ENCODE measurements at regions not wholly inside any gene's neighbourhood (a gene's known extent, or its start where the extent isn't known, plus 50 kb on each side); places are given as distances from the start of the nearest gene placed in this dataset.
"Not testable (repeated sequence)": the region's sequence is repeated elsewhere in the genome, so short reads cannot be mapped to it uniquely, and the experiment has no call there.

DNA sequence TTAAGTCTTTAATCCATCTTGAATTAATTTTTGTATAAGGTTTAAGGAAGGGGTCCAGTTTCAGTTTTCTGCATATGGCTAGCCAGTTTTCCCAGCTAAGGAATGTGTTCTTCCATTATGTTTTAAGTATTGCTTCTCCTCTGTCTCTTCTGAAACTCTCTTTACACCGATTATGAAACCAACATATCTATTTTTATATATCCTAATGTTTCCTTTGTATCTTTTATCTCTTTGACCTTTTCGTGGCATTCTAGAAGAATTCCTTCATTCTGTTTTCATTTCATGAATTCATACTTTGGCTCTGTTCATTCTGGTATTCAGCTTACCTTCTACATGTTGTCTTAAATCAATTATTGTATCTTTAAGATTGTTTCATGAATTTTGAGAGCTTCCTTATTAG lies 697.0 kb upstream of the ACVR2A start:
- Histone ChIP-seq H4K8ac (ENCODE audit: low read length) (no peak overlapping the region), H3K79me1 (replicated peaks; ENCODE audit: low read length, poor library complexity, severe bottlenecking) (no peaks in the 10 kb centered on the region), H2AK5ac (ENCODE audit: low read length, severe bottlenecking) (no peak overlapping the region), H2BK12ac (ENCODE audit: low read length in 2 of 2) (no peak overlapping the region), H3K9me3 (ENCODE audit: control insufficient read depth, low read length) (peaks cover 7% of the 10 kb centered on the region), H3K4me2 (ENCODE audit: low read length, poor library complexity, severe bottlenecking) (no peak overlapping the region), H2BK5ac (ENCODE audit: low read depth, low read length, poor library complexity, severe bottlenecking) (no peak overlapping the region), H2BK15ac (ENCODE audit: low read depth, poor library complexity, severe bottlenecking) (no peak overlapping the region), H3K27ac (ENCODE audit: low read length, poor library complexity, severe bottlenecking) (no peak overlapping the region), H3K9ac (ENCODE audit: low read length) (no peak overlapping the region), H2AFZ (ENCODE audit: low read depth, low read length) (no peak overlapping the region), H3K4me3 (ENCODE audit: insufficient read depth in 1 of 2, low read depth in 1 of 2, low read length in 2 of 2) (no peak overlapping the region), H3K18ac (ENCODE audit: low read depth in 1 of 2, low read length in 2 of 2) (no peak overlapping the region), H3K4ac (ENCODE audit: low read depth in 1 of 2, low read length in 2 of 2) (no peak overlapping the region), H3K27me3 (ENCODE audit: control insufficient read depth in 1 of 2, insufficient read depth in 1 of 2, low read length in 2 of 2) (no peaks in the 10 kb centered on the region), H4K91ac (ENCODE audit: low read length) (no peak overlapping the region), H2BK120ac (ENCODE audit: low read depth, low read length) (no peak overlapping the region), H3K14ac (ENCODE audit: low read length in 2 of 2) (no peak overlapping the region), H3K23ac (ENCODE audit: low read length in 2 of 2) (no peak overlapping the region), H3K4me1 (ENCODE audit: control insufficient read depth, insufficient read depth, low read depth, low read length) (peaks cover 9% of the 10 kb centered on the region), H3K36me3 (ENCODE audit: control insufficient read depth in 1 of 2, insufficient read depth in 2 of 2, low read depth in 1 of 2, low read length in 2 of 2) (no peaks in the 10 kb centered on the region)
- 73% methylated on average over 1 of the region's 2 CpGs for WGBS
- DNase-seq: no peak

DNA sequence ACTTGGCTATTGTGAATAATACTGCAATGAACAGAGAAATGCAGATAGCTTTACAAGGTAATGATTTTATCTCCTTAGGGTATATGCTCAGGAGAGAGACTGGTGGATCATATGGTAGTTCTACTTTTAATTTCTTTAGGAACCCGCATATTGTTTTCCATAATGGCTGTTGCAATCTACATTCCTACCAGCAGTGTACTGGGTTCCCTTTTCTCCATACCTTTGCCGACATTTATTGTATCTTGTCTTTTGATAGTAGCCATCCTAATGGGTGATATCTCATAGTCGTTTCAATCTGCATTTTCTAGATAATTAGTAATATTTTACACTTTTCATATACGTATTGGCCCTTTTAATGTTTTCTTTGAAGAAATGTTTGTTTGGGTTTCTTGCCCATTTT lies 702.9 kb upstream of the ACVR2A start:
- H3K23ac ChIP-seq (ENCODE audit: low read length in 2 of 2): no peak overlapping the region
- H2BK12ac ChIP-seq (ENCODE audit: low read length in 2 of 2): no peak overlapping the region
- no peak overlapping the region for H2AK5ac ChIP-seq (ENCODE audit: low read length, severe bottlenecking)
- H3K9me3 ChIP-seq (ENCODE audit: control insufficient read depth, low read length): no peaks in the 10 kb centered on the region
- no peak overlapping the region for H3K9ac ChIP-seq (ENCODE audit: low read length)
- no peak overlapping the region for H4K91ac ChIP-seq (ENCODE audit: low read length)
- H4K8ac ChIP-seq (ENCODE audit: low read length): no peak overlapping the region
- H2BK15ac ChIP-seq (ENCODE audit: low read depth, poor library complexity, severe bottlenecking): no peak overlapping the region
- no peak overlapping the region for H3K4me3 ChIP-seq (ENCODE audit: insufficient read depth in 1 of 2, low read depth in 1 of 2, low read length in 2 of 2)
- H3K4ac ChIP-seq (ENCODE audit: low read depth in 1 of 2, low read length in 2 of 2): no peak overlapping the region
- H3K36me3 ChIP-seq (ENCODE audit: control insufficient read depth in 1 of 2, insufficient read depth in 2 of 2, low read depth in 1 of 2, low read length in 2 of 2): no peaks in the 10 kb centered on the region
- no peak overlapping the region for H3K18ac ChIP-seq (ENCODE audit: low read depth in 1 of 2, low read length in 2 of 2)
- H3K79me1 ChIP-seq (replicated peaks; ENCODE audit: low read length, poor library complexity, severe bottlenecking): no peaks in the 10 kb centered on the region
- DNase-seq: no peak
- H3K4me1 ChIP-seq (ENCODE audit: control insufficient read depth, insufficient read depth, low read depth, low read length): no peaks in the 10 kb centered on the region
- no peak overlapping the region for H3K27ac ChIP-seq (ENCODE audit: low read length, poor library complexity, severe bottlenecking)
- H2AFZ ChIP-seq (ENCODE audit: low read depth, low read length): no peak overlapping the region
- no peak overlapping the region for H3K4me2 ChIP-seq (ENCODE audit: low read length, poor library complexity, severe bottlenecking)
- no peak overlapping the region for H2BK5ac ChIP-seq (ENCODE audit: low read depth, low read length, poor library complexity, severe bottlenecking)
- no peaks in the 10 kb centered on the region for H3K27me3 ChIP-seq (ENCODE audit: control insufficient read depth in 1 of 2, insufficient read depth in 1 of 2, low read length in 2 of 2)
- WGBS: 89% methylated on average over 1 of the region's 4 CpGs
- no peak overlapping the region for H3K14ac ChIP-seq (ENCODE audit: low read length in 2 of 2)
- no peak overlapping the region for H2BK120ac ChIP-seq (ENCODE audit: low read depth, low read length)

DNA sequence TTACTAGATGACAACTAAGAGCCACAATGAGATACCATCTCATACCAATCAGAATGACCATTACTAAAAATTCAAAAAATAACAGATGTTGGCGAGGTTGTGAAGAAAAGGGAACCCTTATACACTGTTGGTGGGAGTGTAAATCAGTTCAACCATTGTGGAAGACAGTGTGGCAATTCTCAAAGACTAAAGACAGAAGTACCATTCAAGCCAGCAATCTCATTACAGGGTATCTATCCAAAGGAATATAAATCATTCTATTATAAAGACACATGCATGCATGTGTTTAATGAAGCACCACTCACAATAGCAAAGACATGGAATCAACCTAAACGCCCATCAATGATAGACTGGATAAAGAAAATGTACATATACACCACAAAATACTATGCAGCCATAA lies 705.1 kb upstream of the ACVR2A start:
- H3K4me2 ChIP-seq (ENCODE audit: low read length, poor library complexity, severe bottlenecking); H4K91ac ChIP-seq (ENCODE audit: low read length); H2BK120ac ChIP-seq (ENCODE audit: low read depth, low read length); H3K4ac ChIP-seq (ENCODE audit: low read depth in 1 of 2, low read length in 2 of 2); H3K9ac ChIP-seq (ENCODE audit: low read length); H3K27me3 ChIP-seq (ENCODE audit: control insufficient read depth in 1 of 2, insufficient read depth in 1 of 2, low read length in 2 of 2); H2BK12ac ChIP-seq (ENCODE audit: low read length in 2 of 2); H3K4me1 ChIP-seq (ENCODE audit: control insufficient read depth, insufficient read depth, low read depth, low read length); H2AK5ac ChIP-seq (ENCODE audit: low read length, severe bottlenecking); H2BK15ac ChIP-seq (ENCODE audit: low read depth, poor library complexity, severe bottlenecking); H3K79me1 ChIP-seq (replicated peaks; ENCODE audit: low read length, poor library complexity, severe bottlenecking); H4K8ac ChIP-seq (ENCODE audit: low read length); H2BK5ac ChIP-seq (ENCODE audit: low read depth, low read length, poor library complexity, severe bottlenecking); H3K27ac ChIP-seq (ENCODE audit: low read length, poor library complexity, severe bottlenecking); DNase-seq; H3K23ac ChIP-seq (ENCODE audit: low read length in 2 of 2); H2AFZ ChIP-seq (ENCODE audit: low read depth, low read length); H3K9me3 ChIP-seq (ENCODE audit: control insufficient read depth, low read length); H3K4me3 ChIP-seq (ENCODE audit: insufficient read depth in 1 of 2, low read depth in 1 of 2, low read length in 2 of 2); H3K18ac ChIP-seq (ENCODE audit: low read depth in 1 of 2, low read length in 2 of 2); H3K14ac ChIP-seq (ENCODE audit: low read length in 2 of 2); H3K36me3 ChIP-seq (ENCODE audit: control insufficient read depth in 1 of 2, insufficient read depth in 2 of 2, low read depth in 1 of 2, low read length in 2 of 2): not testable (repeated sequence)
- no CpG with 5 or more reads among the region's 2 CpGs for WGBS

DNA sequence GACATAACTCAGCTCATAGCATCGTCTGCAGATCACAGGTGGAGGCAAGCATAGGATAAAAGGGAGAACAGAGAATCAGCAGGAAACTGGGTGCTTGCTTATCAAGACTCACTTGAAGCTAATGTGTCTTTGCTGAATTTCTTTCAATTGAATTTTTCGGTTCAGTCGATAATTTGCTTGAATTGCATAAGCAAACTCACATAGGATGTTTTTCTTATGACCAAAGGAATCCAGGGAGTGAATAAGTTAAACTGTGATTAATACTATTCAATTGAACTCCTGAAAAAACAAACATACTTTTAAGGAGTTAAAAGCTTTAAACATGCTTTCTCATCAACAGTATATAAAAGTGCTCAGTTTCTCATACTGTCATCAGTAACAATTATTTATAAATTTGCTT lies 707.1 kb upstream of the ACVR2A start:
- Histone ChIP-seq H3K23ac (ENCODE audit: low read length in 2 of 2) (no peak overlapping the region), H2AK5ac (ENCODE audit: low read length, severe bottlenecking) (no peak overlapping the region), H2AFZ (ENCODE audit: low read depth, low read length) (no peak overlapping the region), H3K27ac (ENCODE audit: low read length, poor library complexity, severe bottlenecking) (no peak overlapping the region), H3K4me3 (ENCODE audit: insufficient read depth in 1 of 2, low read depth in 1 of 2, low read length in 2 of 2) (no peak overlapping the region), H3K4ac (ENCODE audit: low read depth in 1 of 2, low read length in 2 of 2) (no peak overlapping the region), H3K79me1 (replicated peaks; ENCODE audit: low read length, poor library complexity, severe bottlenecking) (no peaks in the 10 kb centered on the region), H2BK5ac (ENCODE audit: low read depth, low read length, poor library complexity, severe bottlenecking) (no peak overlapping the region), H3K14ac (ENCODE audit: low read length in 2 of 2) (no peak overlapping the region), H3K9me3 (ENCODE audit: control insufficient read depth, low read length) (no peaks in the 10 kb centered on the region), H3K27me3 (ENCODE audit: control insufficient read depth in 1 of 2, insufficient read depth in 1 of 2, low read length in 2 of 2) (no peaks in the 10 kb centered on the region), H3K9ac (ENCODE audit: low read length) (no peak overlapping the region), H4K91ac (ENCODE audit: low read length) (no peak overlapping the region), H2BK12ac (ENCODE audit: low read length in 2 of 2) (no peak overlapping the region), H3K18ac (ENCODE audit: low read depth in 1 of 2, low read length in 2 of 2) (no peak overlapping the region), H3K4me2 (ENCODE audit: low read length, poor library complexity, severe bottlenecking) (no peak overlapping the region), H3K36me3 (ENCODE audit: control insufficient read depth in 1 of 2, insufficient read depth in 2 of 2, low read depth in 1 of 2, low read length in 2 of 2) (no peaks in the 10 kb centered on the region), H4K8ac (ENCODE audit: low read length) (no peak overlapping the region), H3K4me1 (ENCODE audit: control insufficient read depth, insufficient read depth, low read depth, low read length) (no peaks in the 10 kb centered on the region), H2BK120ac (ENCODE audit: low read depth, low read length) (no peak overlapping the region), H2BK15ac (ENCODE audit: low read depth, poor library complexity, severe bottlenecking) (no peak overlapping the region)
- 92% methylated on average over 3 of the region's 3 CpGs for WGBS
- DNase-seq: no peak
